CD4-positive, CD25-positive, alpha-beta regulatory T cell (primary cell): ENCODE measurements at regions not wholly inside any gene's neighbourhood (a gene's known extent, or its start where the extent isn't known, plus 50 kb on each side); places are given as distances from the start of the nearest gene placed in this dataset.

Experiments
- ATAC-seq, 2 donors: fragments of 150-1000 bp; cut with Tn5 transposase; one replicate each; pipeline ENCODE4 v1.10.0; 2021; ENCODE audit warnings: low read depth in 2 of 2, moderate number of reproducible peaks in 2 of 2, moderate library complexity in 1 of 2
- DNase-seq, 3 donors: peaks; one replicate each; pipeline versions ENCODE4 v3.0.0 to v3.0.0-alpha.2; 2012 to 2022; ENCODE audit warnings: mixed read lengths in 1 of 3
- H3K27ac ChIP-seq: one replicate; pipeline ENCODE4 v1.7.0; 2013; ENCODE audit warnings: mild to moderate bottlenecking, low read length; ENCODE audit not compliant: insufficient read depth, poor library complexity, severe bottlenecking
- H3K27me3 ChIP-seq: one replicate; pipeline ENCODE4 v1.7.0; 2013; ENCODE audit warnings: low read length; ENCODE audit not compliant: control insufficient read depth, insufficient read depth
- H3K36me3 ChIP-seq: one replicate; pipeline ENCODE4 v1.7.0; 2013; ENCODE audit warnings: mild to moderate bottlenecking, low read length, moderate library complexity; ENCODE audit not compliant: control insufficient read depth, insufficient read depth
- H3K4me1 ChIP-seq: 2 replicates; pipeline ENCODE4 v1.7.0; 2013; ENCODE audit warnings: mild to moderate bottlenecking, low read length; ENCODE audit not compliant: insufficient read depth, control insufficient read depth, poor library complexity, severe bottlenecking
- H3K4me3 ChIP-seq: one replicate; pipeline ENCODE4 v1.7.0; 2013; ENCODE audit warnings: low read depth, mild to moderate bottlenecking, low read length, moderate library complexity
- H3K9me3 ChIP-seq, 2 experiments: 1 replicate in 1 of 2; 2 replicates in 1 of 2; pipeline ENCODE4 v1.7.0; 2013; ENCODE audit warnings: low read length in 2 of 2, mild to moderate bottlenecking in 1 of 2, moderate library complexity in 1 of 2; ENCODE audit not compliant: control insufficient read depth in 2 of 2
- H3K27ac Mint-ChIP-seq, 3 donors: one replicate each; pipeline ENCODE4 v1.8.0; 2020 to 2022; ENCODE audit warnings: mild to moderate bottlenecking in 3 of 3, mixed read lengths in 3 of 3, moderate library complexity in 2 of 3
- H3K27me3 Mint-ChIP-seq: one replicate; pipeline ENCODE4 v1.8.0; 2022; ENCODE audit warnings: mild to moderate bottlenecking, mixed read lengths
- H3K36me3 Mint-ChIP-seq: one replicate; pipeline ENCODE4 v1.8.0; 2020; ENCODE audit warnings: mixed read lengths
- H3K4me1 Mint-ChIP-seq, 4 donors: one replicate each; pipeline ENCODE4 v1.8.0; 2020 to 2022; ENCODE audit warnings: mixed read lengths in 4 of 4, mild to moderate bottlenecking in 1 of 4
- H3K4me3 Mint-ChIP-seq, 4 donors: one replicate each; pipeline ENCODE4 v1.8.0; 2020 to 2022; ENCODE audit warnings: mild to moderate bottlenecking in 4 of 4, mixed read lengths in 4 of 4, moderate library complexity in 3 of 4
- H3K9me3 Mint-ChIP-seq, 7 donors: one replicate each; pipeline ENCODE4 v1.8.0; 2020 to 2022; ENCODE audit warnings: mixed read lengths in 7 of 7, mild to moderate bottlenecking in 3 of 7, moderate library complexity in 2 of 7

DNA sequence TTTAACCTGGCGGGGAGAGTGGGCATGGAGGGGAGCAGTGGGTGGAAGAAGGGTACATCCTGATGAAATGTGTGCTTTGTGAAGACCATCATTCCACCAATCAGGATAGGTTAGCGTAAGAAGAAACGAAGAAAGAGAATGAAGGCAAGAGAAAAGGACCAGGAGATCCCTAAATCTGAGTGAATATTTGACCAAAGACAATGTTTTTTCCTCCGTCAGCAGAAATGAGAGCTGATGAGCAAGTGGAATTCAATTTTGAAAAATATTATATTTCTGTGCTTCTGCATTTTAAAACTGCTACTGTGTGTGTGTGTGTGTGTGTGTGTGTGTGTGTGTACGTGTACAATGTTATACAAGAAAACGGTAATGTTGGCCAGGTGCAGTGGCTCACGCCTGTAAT lies 58.3 kb upstream of the NOCT start:
- no peaks in the 10 kb centered on the region for H3K4me1 ChIP-seq
- Mint-ChIP-seq H3K4me1 (no peaks in the 10 kb centered on the region), H3K9me3 (peaks cover 0 to 2% (median 0%) of the 10 kb centered on the region in 7 donors), H3K4me3 (no peak overlapping the region), H3K27me3 (peaks cover 10% of the 10 kb centered on the region), H3K36me3 (no peaks in the 10 kb centered on the region), H3K27ac (no peak overlapping the region)
- ATAC-seq = no peak
- DNase-seq = no peak
- no peak overlapping the region for H3K27ac ChIP-seq
- no peaks in the 10 kb centered on the region for H3K9me3 ChIP-seq
- H3K27me3 ChIP-seq = no peaks in the 10 kb centered on the region
- no peaks in the 10 kb centered on the region for H3K36me3 ChIP-seq
- H3K4me3 ChIP-seq = no peak overlapping the region

DNA sequence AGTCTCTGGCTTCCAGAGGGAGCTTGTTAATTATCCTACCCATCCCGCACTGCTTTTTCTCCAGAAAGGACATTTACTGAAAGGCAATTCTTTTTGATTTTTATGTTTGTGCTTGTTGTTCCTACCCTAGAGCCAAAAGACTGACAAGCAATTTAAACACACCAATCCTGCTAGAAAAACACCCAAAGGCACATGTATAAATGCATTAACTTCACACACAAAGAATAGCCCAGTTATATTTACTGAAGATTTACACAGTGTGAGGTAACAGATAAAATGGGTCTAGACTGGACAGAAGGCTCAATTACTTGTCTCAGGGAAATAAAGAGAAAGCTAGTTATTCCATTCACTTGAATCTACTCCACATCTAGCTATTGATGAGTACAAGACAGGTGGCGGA lies 61.2 kb upstream of the NOCT start:
- Mint-ChIP-seq H3K4me3 (no peak overlapping the region), H3K27me3 (no peaks in the 10 kb centered on the region), H3K4me1 (no peaks in the 10 kb centered on the region), H3K27ac (no peak overlapping the region), H3K36me3 (no peaks in the 10 kb centered on the region), H3K9me3 (no peaks in the 10 kb centered on the region)
- no peaks in the 10 kb centered on the region for H3K27me3 ChIP-seq
- DNase-seq (no peak), ATAC-seq (no peak)
- H3K4me1 ChIP-seq = no peaks in the 10 kb centered on the region
- no peak overlapping the region for H3K27ac ChIP-seq
- no peak overlapping the region for H3K4me3 ChIP-seq
- no peaks in the 10 kb centered on the region for H3K36me3 ChIP-seq
- no peaks in the 10 kb centered on the region for H3K9me3 ChIP-seq

DNA sequence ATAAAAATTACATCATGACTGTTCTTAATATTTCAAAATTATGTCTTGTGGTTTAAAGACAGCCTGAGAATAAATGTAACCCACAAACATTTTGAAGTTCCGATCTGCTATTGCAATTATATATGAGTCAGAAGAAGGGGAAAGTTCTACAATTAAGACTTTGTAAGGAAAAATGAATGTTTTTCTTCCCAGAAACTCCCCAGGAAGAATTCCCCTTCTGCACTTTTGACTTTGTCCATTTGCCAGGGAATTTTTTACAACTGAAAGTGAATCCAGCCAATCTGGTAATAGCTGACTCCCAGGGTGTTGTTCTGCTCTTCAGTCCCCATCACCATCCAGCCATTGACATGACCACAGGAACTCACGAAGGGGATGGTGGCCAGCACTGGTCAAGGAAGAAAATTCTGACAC lies 61.6 kb upstream of the NOCT start:
- DNase-seq (no peak), ATAC-seq (no peak)
- Histone ChIP-seq H3K9me3 (no peaks in the 10 kb centered on the region), H3K4me1 (no peaks in the 10 kb centered on the region), H3K27ac (no peak overlapping the region), H3K36me3 (no peaks in the 10 kb centered on the region), H3K27me3 (no peaks in the 10 kb centered on the region), H3K4me3 (no peak overlapping the region)
- Mint-ChIP-seq H3K27me3 (no peaks in the 10 kb centered on the region), H3K4me3 (no peak overlapping the region), H3K9me3 (no peaks in the 10 kb centered on the region), H3K4me1 (no peaks in the 10 kb centered on the region), H3K36me3 (no peaks in the 10 kb centered on the region), H3K27ac (no peak overlapping the region)

DNA sequence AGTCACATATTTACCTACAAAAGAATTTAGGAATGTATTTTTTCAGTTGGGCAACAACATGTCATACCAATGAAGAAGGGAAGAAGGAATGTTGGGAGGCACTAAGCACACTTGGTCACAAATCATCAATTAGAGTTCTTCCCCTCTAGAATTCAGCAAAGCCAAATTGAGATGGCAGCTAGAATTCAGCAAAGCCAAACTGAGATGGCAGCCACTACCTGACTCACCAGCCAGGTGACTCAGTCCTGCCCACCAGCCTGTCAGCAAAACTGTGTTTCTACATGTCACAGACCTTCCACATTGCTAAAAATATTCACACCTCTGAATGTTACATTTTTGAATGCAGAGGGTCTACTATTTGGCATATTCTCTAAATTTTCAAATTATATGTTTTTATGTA lies 63.2 kb upstream of the NOCT start:
- H3K27me3 ChIP-seq = no peaks in the 10 kb centered on the region
- no peaks in the 10 kb centered on the region for H3K4me1 ChIP-seq
- no peak for ATAC-seq
- no peak for DNase-seq
- Mint-ChIP-seq H3K27ac (no peak overlapping the region), H3K4me3 (no peak overlapping the region), H3K9me3 (no peaks in the 10 kb centered on the region), H3K36me3 (no peaks in the 10 kb centered on the region), H3K27me3 (no peaks in the 10 kb centered on the region), H3K4me1 (no peaks in the 10 kb centered on the region)
- H3K4me3 ChIP-seq = no peak overlapping the region
- no peaks in the 10 kb centered on the region for H3K36me3 ChIP-seq
- no peaks in the 10 kb centered on the region for H3K9me3 ChIP-seq
- no peak overlapping the region for H3K27ac ChIP-seq

DNA sequence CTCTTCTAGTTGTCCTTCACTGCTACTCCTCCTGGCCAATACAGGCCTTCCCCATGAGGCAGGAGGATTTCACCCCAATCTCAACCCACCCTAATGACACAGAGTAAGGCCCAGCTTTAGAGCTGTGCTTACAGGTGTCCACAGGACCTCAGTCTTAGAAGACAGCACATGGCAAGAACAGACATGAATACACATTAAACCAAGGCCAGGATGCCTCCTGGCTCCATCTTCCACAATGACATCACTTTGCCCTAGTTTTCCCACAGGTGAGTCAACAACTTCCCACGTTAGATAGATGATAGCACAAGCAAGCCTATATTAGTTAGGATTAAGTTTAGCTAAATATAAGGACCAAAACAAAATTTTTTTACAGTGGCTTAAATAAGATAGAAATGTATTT lies 63.8 kb upstream of the NOCT start:
- Mint-ChIP-seq H3K4me3 (no peak overlapping the region), H3K27ac (no peak overlapping the region), H3K9me3 (no peaks in the 10 kb centered on the region), H3K36me3 (no peaks in the 10 kb centered on the region), H3K4me1 (no peaks in the 10 kb centered on the region), H3K27me3 (no peaks in the 10 kb centered on the region)
- H3K4me3 ChIP-seq = no peak overlapping the region
- H3K9me3 ChIP-seq = no peaks in the 10 kb centered on the region
- H3K27ac ChIP-seq = no peak overlapping the region
- H3K36me3 ChIP-seq = no peaks in the 10 kb centered on the region
- no peaks in the 10 kb centered on the region for H3K4me1 ChIP-seq
- H3K27me3 ChIP-seq = peaks cover 2% of the 10 kb centered on the region
- ATAC-seq = no peak
- DNase-seq = no peak

DNA sequence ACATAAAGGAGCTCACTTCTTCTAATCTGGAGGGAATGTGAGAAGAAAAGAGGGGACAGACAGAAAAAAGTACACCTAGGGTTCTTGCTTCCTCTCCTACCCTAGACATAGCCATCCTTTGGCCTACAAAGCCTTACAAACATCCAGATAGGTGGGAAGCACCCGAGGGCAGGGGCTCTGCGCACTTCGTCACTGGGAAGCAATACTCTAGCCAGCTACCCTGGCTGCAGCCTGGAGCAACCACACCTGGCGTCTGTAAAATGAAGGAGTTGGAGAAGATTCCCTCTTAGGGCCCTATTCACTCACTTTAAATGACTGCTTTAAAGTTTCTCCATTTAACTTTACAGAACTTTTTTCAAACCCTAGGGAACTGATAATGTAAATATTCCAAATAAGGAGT lies 65.7 kb upstream of the NOCT start:
- Mint-ChIP-seq H3K27me3 (no peaks in the 10 kb centered on the region), H3K4me1 (no peaks in the 10 kb centered on the region), H3K36me3 (no peaks in the 10 kb centered on the region), H3K27ac (no peak overlapping the region), H3K4me3 (no peak overlapping the region), H3K9me3 (peaks cover 0 to 1% (median 0%) of the 10 kb centered on the region in 7 donors)
- Histone ChIP-seq H3K4me1 (no peaks in the 10 kb centered on the region), H3K9me3 (no peaks in the 10 kb centered on the region), H3K36me3 (no peaks in the 10 kb centered on the region), H3K27ac (no peak overlapping the region), H3K27me3 (peaks cover 2% of the 10 kb centered on the region), H3K4me3 (no peak overlapping the region)
- DNase-seq = no peak
- ATAC-seq = no peak

DNA sequence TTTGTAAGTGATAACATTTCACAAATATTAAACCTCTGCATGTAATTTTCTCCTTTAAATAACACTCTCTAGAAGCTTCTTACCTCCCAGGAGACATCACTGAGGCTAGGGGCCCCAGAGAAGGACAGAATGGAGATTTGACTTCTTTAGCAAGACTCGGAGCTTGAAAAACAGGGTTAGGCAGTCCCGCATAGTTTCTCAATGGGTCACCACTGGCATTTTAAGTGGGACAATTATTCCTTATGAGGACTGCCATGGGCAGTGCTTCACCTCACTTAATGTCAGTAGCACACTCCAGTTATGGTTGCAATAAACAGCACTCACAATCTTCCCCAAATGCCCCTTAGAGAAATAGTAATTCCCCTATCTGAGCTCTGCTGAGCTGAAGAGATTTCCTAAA lies 66.7 kb upstream of the NOCT start:
- H3K27me3 Mint-ChIP-seq = no peaks in the 10 kb centered on the region
- no peaks in the 10 kb centered on the region for H3K4me1 Mint-ChIP-seq
- H3K9me3 Mint-ChIP-seq = peaks cover 0 to 1% (median 0%) of the 10 kb centered on the region in 7 donors
- no peaks in the 10 kb centered on the region for H3K36me3 Mint-ChIP-seq
- peaks cover 2% of the 10 kb centered on the region for H3K27me3 ChIP-seq
- no peaks in the 10 kb centered on the region for H3K36me3 ChIP-seq
- H3K9me3 ChIP-seq = no peaks in the 10 kb centered on the region
- DNase-seq = no peak
- no peak overlapping the region for H3K4me3 ChIP-seq
- no peak overlapping the region for H3K4me3 Mint-ChIP-seq
- no peak for ATAC-seq
- H3K27ac Mint-ChIP-seq = no peak overlapping the region
- H3K27ac ChIP-seq = no peak overlapping the region
- H3K4me1 ChIP-seq = no peaks in the 10 kb centered on the region

DNA sequence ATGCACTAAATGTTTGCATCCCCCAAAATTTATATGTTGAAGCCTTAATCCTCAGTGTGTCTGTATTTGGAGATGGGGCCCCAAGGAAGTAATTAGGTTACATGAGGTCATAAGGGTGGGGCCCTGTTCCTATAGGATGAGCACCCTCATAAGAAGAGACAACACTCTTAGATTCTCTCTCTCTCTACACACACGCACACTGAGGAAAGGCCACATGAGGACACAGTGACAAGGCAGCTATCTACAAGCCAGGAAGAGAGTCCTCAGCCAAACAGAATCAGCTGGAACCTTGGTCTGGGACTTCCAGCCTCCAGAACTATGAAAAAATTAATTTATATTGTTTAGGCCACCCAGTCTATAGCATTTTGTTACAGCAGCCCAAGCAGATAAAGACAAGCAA lies 69.3 kb upstream of the NOCT start:
- Histone ChIP-seq H3K4me3 (no peak overlapping the region), H3K4me1 (no peaks in the 10 kb centered on the region), H3K9me3 (no peaks in the 10 kb centered on the region), H3K27me3 (peaks cover 2% of the 10 kb centered on the region), H3K36me3 (no peaks in the 10 kb centered on the region), H3K27ac (no peak overlapping the region)
- Mint-ChIP-seq H3K4me3 (no peak overlapping the region), H3K36me3 (no peaks in the 10 kb centered on the region), H3K9me3 (peaks cover 0 to 1% (median 0%) of the 10 kb centered on the region in 7 donors), H3K27ac (no peak overlapping the region), H3K27me3 (peaks cover 6% of the 10 kb centered on the region), H3K4me1 (no peaks in the 10 kb centered on the region)
- no peak for ATAC-seq
- DNase-seq = no peak
